GM10248 (cell line): ENCODE measurements at regions not wholly inside any gene's neighbourhood (a gene's known extent, or its start where the extent isn't known, plus 50 kb on each side); places are given as distances from the start of the nearest gene placed in this dataset.

ENCODE experiments used
- CTCF ChIA-PET: fragments of 300-600 bp; sonication (Branson Sonifier 250); formaldehyde crosslinking; extraction: SDS; loops from one replicate; lab custom pipeline; 2021; ENCODE audit warnings: antibody characterized with exemption; lab: Yijun Ruan, JAX
- POLR2A ChIA-PET: fragments of 350-650 bp; sonication (Branson Sonifier 250); formaldehyde crosslinking; extraction: SDS; loops from one replicate; lab custom pipeline; 2020; ENCODE audit warnings: antibody characterized with exemption; lab: Yijun Ruan, JAX
- DNase-seq: peaks from one replicate; pipeline ENCODE4 v3.0.0; 2012; ENCODE audit errors: extremely low spot score
- TF ChIP-seq, protein P1 (sequence below): IDR thresholded peaks from 2 replicates; pipeline ENCODE4 v1.5.1; 2012; ENCODE audit warnings: mild to moderate bottlenecking, low read depth; ENCODE audit errors: extremely low read depth, missing control alignments, control extremely low read depth

- CTCF ChIA-PET = no interaction called here
- POLR2A ChIA-PET = no interaction called here
- TF ChIP-seq, protein P1, sequence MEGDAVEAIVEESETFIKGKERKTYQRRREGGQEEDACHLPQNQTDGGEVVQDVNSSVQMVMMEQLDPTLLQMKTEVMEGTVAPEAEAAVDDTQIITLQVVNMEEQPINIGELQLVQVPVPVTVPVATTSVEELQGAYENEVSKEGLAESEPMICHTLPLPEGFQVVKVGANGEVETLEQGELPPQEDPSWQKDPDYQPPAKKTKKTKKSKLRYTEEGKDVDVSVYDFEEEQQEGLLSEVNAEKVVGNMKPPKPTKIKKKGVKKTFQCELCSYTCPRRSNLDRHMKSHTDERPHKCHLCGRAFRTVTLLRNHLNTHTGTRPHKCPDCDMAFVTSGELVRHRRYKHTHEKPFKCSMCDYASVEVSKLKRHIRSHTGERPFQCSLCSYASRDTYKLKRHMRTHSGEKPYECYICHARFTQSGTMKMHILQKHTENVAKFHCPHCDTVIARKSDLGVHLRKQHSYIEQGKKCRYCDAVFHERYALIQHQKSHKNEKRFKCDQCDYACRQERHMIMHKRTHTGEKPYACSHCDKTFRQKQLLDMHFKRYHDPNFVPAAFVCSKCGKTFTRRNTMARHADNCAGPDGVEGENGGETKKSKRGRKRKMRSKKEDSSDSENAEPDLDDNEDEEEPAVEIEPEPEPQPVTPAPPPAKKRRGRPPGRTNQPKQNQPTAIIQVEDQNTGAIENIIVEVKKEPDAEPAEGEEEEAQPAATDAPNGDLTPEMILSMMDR = no peak
- no peak for DNase-seq
Observed at GRCh38 chr2:208573569-208573968, 167.0 kb downstream of the PTH2R start.

- TF ChIP-seq, protein P1 = no peak
- ChIA-PET CTCF (no interaction called here), POLR2A (no interaction called here)
- DNase-seq = no peak
Observed at GRCh38 chr2:208579678-208580077, 173.1 kb downstream of the PTH2R start.

- DNase-seq = no peak
- TF ChIP-seq, protein P1 = no peak
- CTCF ChIA-PET = interaction anchor here (1.3 kb wide), 1 partner anchor 15 kb away, joined by 3 read pairs; no protein-coding TSS in a partner anchor
- POLR2A ChIA-PET = interaction anchor here (0.6 kb wide), 1 partner anchor 1850 kb away, joined by 3 read pairs; no protein-coding TSS in a partner anchor
Observed at GRCh38 chr2:208584378-208584985, 177.9 kb downstream of the PTH2R start.

- CTCF ChIA-PET = no interaction called here
- no peak for DNase-seq
- TF ChIP-seq, protein P1 = no peak
- POLR2A ChIA-PET = no interaction called here
Observed at GRCh38 chr2:208586516-208586915, 179.9 kb downstream of the PTH2R start.

DNA sequence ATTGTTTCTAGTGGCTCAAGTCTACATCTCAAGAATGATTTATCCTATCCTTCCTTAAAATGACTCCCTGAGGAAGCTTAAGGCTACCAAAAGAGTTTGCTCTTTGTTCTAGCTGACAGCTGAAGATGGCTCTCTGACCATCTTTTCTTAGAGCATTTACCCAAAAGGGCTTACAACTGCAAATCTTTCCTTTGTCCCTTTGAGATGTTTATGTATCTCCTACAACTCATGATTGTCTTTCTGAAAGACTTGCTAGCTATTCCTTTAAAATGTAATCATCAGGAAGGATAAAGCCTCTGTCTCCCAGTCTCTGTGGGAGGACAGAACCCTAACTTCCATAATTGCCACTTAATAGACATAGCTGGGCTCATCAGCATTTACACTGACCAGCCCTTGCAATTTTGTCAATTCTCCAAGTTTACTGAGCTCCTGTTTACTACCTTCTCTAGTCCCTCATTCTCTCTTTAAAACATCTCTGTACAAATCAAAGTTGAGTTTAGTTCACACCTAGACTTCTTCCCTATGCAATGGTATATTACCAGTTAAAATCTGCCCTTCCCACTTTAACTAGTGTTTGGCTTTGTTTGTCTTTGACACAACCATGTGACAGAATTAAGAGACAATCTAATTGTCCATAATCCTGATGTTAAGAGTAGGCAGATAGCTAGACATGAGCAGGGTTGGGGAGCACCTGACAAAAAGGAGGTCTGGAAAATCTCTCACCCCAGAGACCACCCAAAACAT is 188.2 kb downstream of the PTH2R start:
- ChIA-PET POLR2A (no interaction called here), CTCF (no interaction called here)
- TF ChIP-seq, protein P1 = no peak
- DNase-seq = no peak

DNA sequence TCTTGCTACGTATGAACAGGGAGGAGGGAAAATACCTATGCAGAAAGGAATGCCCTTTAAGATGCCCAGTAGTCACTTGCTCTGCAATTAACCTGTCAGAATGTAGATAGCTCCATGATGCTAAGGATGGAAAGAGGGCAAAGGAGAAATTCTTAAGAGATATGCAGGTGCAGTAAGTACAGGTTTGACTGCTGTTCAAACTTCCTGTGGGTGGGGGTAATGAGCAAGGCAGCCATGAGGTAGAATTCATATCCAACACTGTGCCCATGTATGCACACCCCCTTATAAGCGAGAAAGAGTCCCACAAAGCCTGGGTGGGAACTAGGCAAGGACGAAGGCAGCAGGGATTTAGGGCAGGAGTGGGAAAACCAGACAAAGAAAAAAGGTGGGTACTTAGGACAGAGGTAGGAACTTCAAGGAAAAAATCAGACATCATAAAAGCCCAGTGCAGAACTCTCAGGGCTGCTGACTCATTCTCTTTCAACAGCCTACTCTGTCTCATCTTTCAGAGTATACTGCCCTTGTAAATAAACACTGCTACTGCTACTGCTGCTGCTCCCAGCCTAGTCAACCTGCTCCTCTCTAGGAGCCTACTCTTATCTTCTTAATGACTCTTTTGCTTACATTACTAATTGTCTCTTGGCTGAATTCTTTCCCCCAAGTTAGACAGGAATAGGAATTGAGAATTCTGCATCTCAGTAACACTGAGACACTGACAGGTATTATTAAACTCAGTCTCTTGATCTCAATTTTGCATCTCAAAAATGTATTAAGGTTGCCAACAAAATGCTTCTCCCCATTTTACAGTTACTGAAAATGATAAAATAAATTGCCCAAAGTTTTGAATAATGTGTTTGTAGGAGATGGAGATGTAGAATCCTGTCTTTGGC is 189.0 kb downstream of the PTH2R start:
- no peak for DNase-seq
- CTCF ChIA-PET = no interaction called here
- POLR2A ChIA-PET = no interaction called here
- TF ChIP-seq, protein P1 = no peak
